ENCODE measurements at regions not wholly inside any gene's neighbourhood (a gene's known extent, or its start where the extent isn't known, plus 50 kb on each side); places are given as distances from the start of the nearest gene placed in this dataset.

GRCh38 chr13:73800011-73800410 lies 334.2 kb downstream of the KLF12 start:
- TF ChIP-seq EZH2phosphoT487 (IDR thresholded peaks at IDR 0.05; ENCODE audit: borderline replicate concordance, low read depth, low read length) (no peak), CTCF (conservative IDR thresholded peaks at IDR 0.05; ENCODE audit: low read length) (no peak)
- Histone ChIP-seq H3K4me2 (ENCODE audit: low read length) (no peak overlapping the region), H4K20me1 (ENCODE audit: insufficient read depth, low read length) (no peaks in the 10 kb centered on the region), H3K4me3 (ENCODE audit: low read depth, low read length, poor library complexity, severe bottlenecking) (no peak overlapping the region), H3K4me1 (ENCODE audit: insufficient read depth, low read length, poor library complexity, severe bottlenecking) (no peaks in the 10 kb centered on the region), H2AFZ (ENCODE audit: low read length) (no peak overlapping the region), H3K27ac (ENCODE audit: low read depth, low read length, poor library complexity, severe bottlenecking) (no peak overlapping the region), H3K36me3 (ENCODE audit: insufficient read depth, low read length) (no peaks in the 10 kb centered on the region; the same call in 1 of the 2 replicates), H3K9me3 (ENCODE audit: low read length) (no peaks in the 10 kb centered on the region), H3K79me2 (ENCODE audit: insufficient read depth, low read depth, low read length) (no peaks in the 10 kb centered on the region), H3K9me2 (ENCODE audit: insufficient read depth, low read length) (no peaks in the 10 kb centered on the region)
- no TSS peak for BruUV-seq (replicated peaks)
- CTCF ChIA-PET (ENCODE audit: unreplicated experiment) = interaction anchor here (0.5 kb wide), 1 partner anchor 488 kb away, joined by 4 read pairs; no protein-coding TSS in a partner anchor
- intact Hi-C loops (cut with micrococcal nuclease; ENCODE audit: unreplicated experiment) = no loop called here
- no peak for DNase-seq (ENCODE audit: low spot score)
- POLR2A ChIA-PET = interaction anchor here (0.6 to 1.3 kb wide), 4 partner anchors 15 to 76 kb away, joined by 3 to 5 read pairs (median 3); no protein-coding TSS in a partner anchor

- no TSS peak for BruUV-seq (replicated peaks)
- POLR2A ChIA-PET = no interaction called here
Measured at GRCh38 chr13:73794755-73795154, 339.4 kb downstream of the KLF12 start.

More at GRCh38 chr13:73794755-73795154, 339.4 kb downstream of the KLF12 start:
- Histone ChIP-seq H2AFZ (ENCODE audit: low read length) (no peak overlapping the region), H3K9me2 (ENCODE audit: insufficient read depth, low read length) (no peaks in the 10 kb centered on the region), H3K9me3 (ENCODE audit: low read length) (no peaks in the 10 kb centered on the region), H3K4me1 (ENCODE audit: insufficient read depth, low read length, poor library complexity, severe bottlenecking) (no peaks in the 10 kb centered on the region), H4K20me1 (ENCODE audit: insufficient read depth, low read length) (no peaks in the 10 kb centered on the region), H3K79me2 (ENCODE audit: insufficient read depth, low read depth, low read length) (no peaks in the 10 kb centered on the region), H3K4me3 (ENCODE audit: low read depth, low read length, poor library complexity, severe bottlenecking) (no peak overlapping the region), H3K27ac (ENCODE audit: low read depth, low read length, poor library complexity, severe bottlenecking) (no peak overlapping the region), H3K4me2 (ENCODE audit: low read length) (no peak overlapping the region), H3K36me3 (ENCODE audit: insufficient read depth, low read length) (no peaks in the 10 kb centered on the region)
- CTCF ChIA-PET (ENCODE audit: unreplicated experiment) = no interaction called here
- TF ChIP-seq EZH2phosphoT487 (IDR thresholded peaks at IDR 0.05; ENCODE audit: borderline replicate concordance, low read depth, low read length) = no peak
- TF ChIP-seq CTCF (conservative IDR thresholded peaks at IDR 0.05; ENCODE audit: low read length) = no peak
- no peak for DNase-seq (ENCODE audit: low spot score)
- intact Hi-C loops (cut with micrococcal nuclease; ENCODE audit: unreplicated experiment) = no loop called here
